NB4 (cell line): ENCODE measurements at regions not wholly inside any gene's neighbourhood (a gene's known extent, or its start where the extent isn't known, plus 50 kb on each side); places are given as distances from the start of the nearest gene placed in this dataset.

Experiments
- DNase-seq: peaks from one replicate; pipeline ENCODE4 v3.0.0; 2010; ENCODE audit warnings: low read depth
- H3K4me3 ChIP-seq: one replicate; pipeline ENCODE4 v1.5.1; 2011; ENCODE audit warnings: mild to moderate bottlenecking, low read depth, low read length, moderate library complexity
- CTCF ChIP-seq: IDR thresholded peaks from one replicate; pipeline ENCODE4 v1.5.1; 2012; ENCODE audit warnings: low read depth, low read length
- MAX ChIP-seq: IDR thresholded peaks from 2 replicates; pipeline ENCODE4 v1.6.1; 2011; ENCODE audit warnings: low read depth, low read length
- MYC ChIP-seq: IDR thresholded peaks from 2 replicates; pipeline ENCODE4 v1.6.1; 2011; ENCODE audit warnings: low read depth, low read length
- POLR2A ChIP-seq: IDR thresholded peaks from 2 replicates; pipeline ENCODE4 v1.6.1; 2011; ENCODE audit warnings: mild to moderate bottlenecking; ENCODE audit not compliant: insufficient read length; ENCODE audit errors: extremely low read depth

GRCh38 chr15:39482459-39482858 lies 98.4 kb upstream of the THBS1 start:
- no peak for TF ChIP-seq POLR2A
- TF ChIP-seq CTCF, result no peak
- TF ChIP-seq MAX, result no peak
- no peak for TF ChIP-seq MYC
- no peak overlapping the region for H3K4me3 ChIP-seq
- no peak for DNase-seq

GRCh38 chr15:39486621-39487457 lies 94.0 kb upstream of the THBS1 start:
- no peak overlapping the region for H3K4me3 ChIP-seq
- no peak for TF ChIP-seq MYC
- TF ChIP-seq MAX, result no peak
- no peak for TF ChIP-seq CTCF
- no peak for TF ChIP-seq POLR2A
- DNase-seq, result no peak

DNA sequence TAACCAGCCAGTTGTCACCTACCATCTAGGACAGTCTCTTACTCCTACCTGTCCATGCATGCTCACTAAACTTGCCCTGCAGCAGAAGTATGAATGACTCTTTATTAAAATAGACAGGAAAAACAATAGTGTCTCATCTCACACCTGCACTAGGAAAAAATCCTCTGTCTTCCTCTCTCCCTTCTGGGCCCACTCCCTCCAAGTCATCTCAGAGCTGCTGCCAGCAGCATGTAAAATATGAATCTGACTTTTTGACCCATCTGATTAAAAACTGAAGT lies 93.5 kb upstream of the THBS1 start:
- DNase-seq, result no peak
- TF ChIP-seq MAX (no peak), POLR2A (no peak)
- H3K4me3 ChIP-seq, result no peak overlapping the region

DNA sequence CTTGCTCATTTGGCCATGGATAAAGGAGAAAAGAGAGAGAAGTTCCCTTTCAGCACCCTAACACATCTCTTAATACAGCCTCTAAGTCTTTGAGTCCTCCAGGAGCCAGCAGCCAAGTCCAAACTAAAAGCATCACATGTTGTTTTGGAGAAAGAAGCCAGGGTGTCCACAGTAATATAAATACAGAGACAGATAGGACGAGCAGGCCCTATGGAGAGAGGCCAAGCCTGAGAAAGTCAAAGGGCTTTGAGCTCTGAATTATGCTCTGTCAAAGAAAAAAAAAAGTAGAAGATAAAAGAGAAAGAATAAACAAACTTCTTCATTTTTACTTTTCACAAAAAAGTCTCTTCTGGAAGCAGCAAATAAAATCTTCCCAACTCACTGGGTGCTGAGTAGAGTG lies 92.4 kb upstream of the THBS1 start:
- TF ChIP-seq MYC (no peak), CTCF (no peak), MAX (no peak), POLR2A (no peak)
- no peak for DNase-seq
- no peak overlapping the region for H3K4me3 ChIP-seq

DNA sequence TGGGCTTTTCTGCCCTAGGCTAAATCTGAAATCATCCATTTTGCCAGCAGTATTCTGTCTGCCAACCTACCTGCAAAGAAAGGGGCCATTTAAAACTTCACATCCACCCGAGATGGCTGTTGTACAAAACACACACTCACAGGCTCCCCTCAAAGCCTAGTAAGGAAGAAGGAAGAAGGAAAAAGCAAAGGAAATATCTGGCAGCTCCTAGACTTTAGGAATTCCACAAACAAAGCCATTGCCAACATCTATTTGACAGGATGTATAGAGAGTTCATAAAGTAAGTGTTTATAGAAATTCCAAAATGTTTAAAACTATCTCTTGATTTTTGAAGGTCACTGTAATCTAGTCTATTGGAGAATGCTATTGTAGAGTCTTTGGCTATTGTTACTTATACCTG lies 91.9 kb upstream of the THBS1 start:
- H3K4me3 ChIP-seq, result no peak overlapping the region
- DNase-seq, result no peak
- TF ChIP-seq CTCF (no peak), POLR2A (no peak), MYC (no peak), MAX (no peak)

GRCh38 chr15:39491115-39491885 lies 89.6 kb upstream of the THBS1 start:
- DNase-seq, result no peak
- H3K4me3 ChIP-seq, result no peak overlapping the region
- TF ChIP-seq MYC, result no peak
- TF ChIP-seq MAX, result no peak
- TF ChIP-seq CTCF, result no peak
- TF ChIP-seq POLR2A, result no peak
